HCT116 (cell line): ENCODE measurements at regions not wholly inside any gene's neighbourhood (a gene's known extent, or its start where the extent isn't known, plus 50 kb on each side); places are given as distances from the start of the nearest gene placed in this dataset.

Experiments used
- ATAC-seq: fragments of 200-7000 bp; cut with Tn5 transposase; 2 replicates; pipeline ENCODE4 v1.9.1; 2020; ENCODE audit warnings: mild to moderate bottlenecking, moderate library complexity
- BruUV-seq: library from RNA; stranded (reverse); fragments of 400-500 nt; replicated peaks from 2 replicates; lab custom pipeline; 2021; lab: Mats Ljungman, UMichigan
- CTCF ChIA-PET: fragments of 300-600 bp; sonication (Branson Sonifier 250); formaldehyde crosslinking; loops from one replicate; lab custom pipeline; 2021; ENCODE audit warnings: antibody characterized with exemption; lab: Charles Lee
- POLR2A ChIA-PET: fragments of 300-600, 350-600 bp; sonication (Branson Sonifier 250); formaldehyde crosslinking; loops from one replicate; lab custom pipeline; 2021; ENCODE audit warnings: antibody characterized with exemption; lab: Charles Lee
- RAD21 ChIA-PET, 2 experiments: fragments of 300-600 bp; sonication (Branson Sonifier 250); formaldehyde crosslinking; loops; one replicate each; lab custom pipeline; 2023; ENCODE audit warnings: low total read pairs in 2 of 2; ENCODE audit not compliant: uncharacterized antibody in 2 of 2, unreplicated experiment in 2 of 2, low non-redundant PET in 1 of 2; lab: Charles Lee
- DNase-seq: peaks from one replicate; pipeline ENCODE4 v3.0.0-alpha.2; 2010; ENCODE audit warnings: low read depth, low spot score
- H2AFZ ChIP-seq: fragments of 200-600 bp; shearing (Covaris generic), sonication (generic); 2 replicates; pipeline ENCODE4 v1.6.1; 2017; ENCODE audit warnings: low read depth, mixed run types, mixed read lengths, antibody characterized with exemption, low read length; ENCODE audit not compliant: poor library complexity, severe bottlenecking
- H3K27ac ChIP-seq: 2 replicates; pipeline ENCODE4 v1.5.1; 2012; ENCODE audit warnings: low read depth, low read length
- H3K27me3 ChIP-seq: fragments of 200-600 bp; sonication (generic); 2 replicates; pipeline ENCODE4 v1.6.1; 2016; ENCODE audit warnings: mixed run types, low read length, mixed read lengths; ENCODE audit not compliant: insufficient read depth
- H3K36me3 ChIP-seq, 2 experiments: fragments of 200-500 bp in 1 of 2; fragments of 200-600 bp in 1 of 2; sonication (Bioruptor generic) in 1 of 2; sonication (generic) in 1 of 2; 2 replicates each; pipeline versions ENCODE4 v1.5.1 to v1.6.1; 2014 to 2016; ENCODE audit warnings: low read length in 2 of 2, inconsistent platforms in 1 of 2, mixed read lengths in 1 of 2, mixed run types in 1 of 2; ENCODE audit not compliant: insufficient read depth in 2 of 2, control insufficient read depth in 1 of 2
- H3K4me1 ChIP-seq, 2 experiments: fragments of 200-600 bp in 1 of 2; sonication (generic) in 1 of 2; 2 replicates each; pipeline versions ENCODE4 v1.5.1 to v1.6.1; 2012 to 2017; ENCODE audit warnings: low read length in 2 of 2, inconsistent platforms in 1 of 2, mild to moderate bottlenecking in 1 of 2, mixed read lengths in 1 of 2, mixed run types in 1 of 2, moderate library complexity in 1 of 2; ENCODE audit not compliant: insufficient read depth in 2 of 2, control insufficient read depth in 1 of 2
- H3K4me2 ChIP-seq: fragments of 200-600 bp; sonication (generic); 2 replicates; pipeline ENCODE4 v1.6.1; 2017; ENCODE audit warnings: mixed run types, low read length, mixed read lengths
- H3K4me3 ChIP-seq, 2 experiments: fragments of 200-600 bp in 1 of 2; sonication (generic) in 1 of 2; replicated peaks in 1 of 2; 2 replicates each; pipeline ENCODE4 v1.5.1; 2011 to 2016; ENCODE audit warnings: low read length in 2 of 2, control low read depth in 1 of 2, low read depth in 1 of 2, mild to moderate bottlenecking in 1 of 2, mixed read lengths in 1 of 2, mixed run types in 1 of 2
- H3K79me2 ChIP-seq: fragments of 200-600 bp; sonication (generic); 2 replicates; pipeline ENCODE4 v1.6.1; 2017; ENCODE audit warnings: mild to moderate bottlenecking, mixed run types, low read length, moderate library complexity, mixed read lengths; ENCODE audit not compliant: insufficient read depth
- H3K9ac ChIP-seq: fragments of 200-600 bp; sonication (generic); 2 replicates; pipeline ENCODE4 v1.6.1; 2016; ENCODE audit warnings: low read length, mixed read lengths
- H3K9me2 ChIP-seq: fragments of 200-600 bp; sonication (generic), shearing (Covaris generic); 2 replicates; pipeline ENCODE4 v1.6.1; 2017; ENCODE audit warnings: mixed run types, mild to moderate bottlenecking, moderate library complexity; ENCODE audit not compliant: insufficient read depth
- H3K9me3 ChIP-seq, 2 experiments: fragments of 200-500 bp in 1 of 2; fragments of 200-600 bp in 1 of 2; sonication (Bioruptor generic) in 1 of 2; sonication (generic) in 1 of 2; 2 replicates each; pipeline ENCODE4 v1.6.1; 2014 to 2017; ENCODE audit warnings: low read length in 2 of 2, mixed read lengths in 2 of 2, inconsistent platforms in 1 of 2, low read depth in 1 of 2, mild to moderate bottlenecking in 1 of 2, mixed run types in 1 of 2, moderate library complexity in 1 of 2; ENCODE audit not compliant: control insufficient read depth in 1 of 2, insufficient read depth in 1 of 2
- H4K20me1 ChIP-seq: fragments of 200-600 bp; sonication (generic), shearing (Covaris generic); 2 replicates; pipeline ENCODE4 v1.6.1; 2017; ENCODE audit warnings: mixed run types, mild to moderate bottlenecking, moderate library complexity; ENCODE audit not compliant: insufficient read depth
- EZH2phosphoT487 ChIP-seq: fragments of 200-600 bp; IDR thresholded peaks from 2 replicates; pipeline ENCODE4 v1.6.1; 2018; ENCODE audit warnings: antibody characterized with exemption, borderline replicate concordance
- JUND ChIP-seq: IDR thresholded peaks from 2 replicates; pipeline ENCODE4 v1.6.1; 2012
- MAX ChIP-seq: IDR thresholded peaks from 2 replicates; pipeline ENCODE4 v1.6.1; 2012
- RAD21 ChIP-seq: IDR thresholded peaks from 2 replicates; pipeline ENCODE4 v1.6.1; 2012; ENCODE audit warnings: low read depth, mild to moderate bottlenecking
- REST ChIP-seq: IDR thresholded peaks from 2 replicates; pipeline ENCODE4 v1.6.1; 2012; ENCODE audit warnings: low read depth
- SIN3A ChIP-seq: IDR thresholded peaks from 2 replicates; pipeline ENCODE4 v1.6.1; 2012; ENCODE audit warnings: low read depth
- SP1 ChIP-seq: IDR thresholded peaks from 2 replicates; pipeline ENCODE4 v1.6.1; 2012; ENCODE audit warnings: low read depth
- SRF ChIP-seq: IDR thresholded peaks from 2 replicates; pipeline ENCODE4 v1.6.1; 2012; ENCODE audit warnings: low read depth
- ZFX ChIP-seq: fragments of 450-650 bp; IDR thresholded peaks from 2 replicates; pipeline ENCODE4 v1.6.1; 2017
- intact Hi-C: fragments of 100-400 bp; cut with micrococcal nuclease; formaldehyde crosslinking; loops from 2 replicates; pipeline ENCODE4 v1.10.0; 2022

- Histone ChIP-seq H3K79me2 (no peaks in the 10 kb centered on the region), H3K4me3 (no peak overlapping the region), H3K9me3 (no peaks in the 10 kb centered on the region), H3K9ac (no peak overlapping the region), H3K4me2 (no peak overlapping the region), H3K27ac (no peak overlapping the region), H4K20me1 (no peaks in the 10 kb centered on the region), H3K27me3 (no peaks in the 10 kb centered on the region), H3K4me1 (no peaks in the 10 kb centered on the region), H3K9me2 (no peaks in the 10 kb centered on the region), H3K36me3 (no peaks in the 10 kb centered on the region), H2AFZ (no peak overlapping the region)
- ATAC-seq = no peak
- no TSS peak for BruUV-seq
- POLR2A ChIA-PET = no interaction called here
- CTCF ChIA-PET = no interaction called here
- intact Hi-C loops = no loop called here
- no peak for DNase-seq
- TF ChIP-seq SRF (no peak), ZFX (no peak)
- RAD21 ChIA-PET = no interaction called here
Measured at GRCh38 chrX:94752434-94753169, 1078.6 kb downstream of the FAM133A start.

- intact Hi-C loops = no loop called here
- POLR2A ChIA-PET = no interaction called here
Measured at GRCh38 chrX:94758130-94758529, 1084.1 kb downstream of the FAM133A start.

More at GRCh38 chrX:94758130-94758529, 1084.1 kb downstream of the FAM133A start:
- no peak overlapping the region for H3K4me3 ChIP-seq
- DNase-seq (no peak), ATAC-seq (no peak)
- H3K4me2 ChIP-seq = no peak overlapping the region
- H3K27me3 ChIP-seq = no peaks in the 10 kb centered on the region
- no peaks in the 10 kb centered on the region for H3K36me3 ChIP-seq
- H3K4me1 ChIP-seq = no peaks in the 10 kb centered on the region
- H3K9me3 ChIP-seq = no peaks in the 10 kb centered on the region
- H3K9ac ChIP-seq = no peak overlapping the region
- no peak for TF ChIP-seq SIN3A
- no peak for TF ChIP-seq MAX
- no peak for TF ChIP-seq SP1
- TF ChIP-seq REST = no peak
- no peak for TF ChIP-seq RAD21
- no peak for TF ChIP-seq JUND
- no peak for TF ChIP-seq EZH2phosphoT487
- no peaks in the 10 kb centered on the region for H4K20me1 ChIP-seq
- no peaks in the 10 kb centered on the region for H3K9me2 ChIP-seq
- no peak overlapping the region for H3K27ac ChIP-seq
- ChIA-PET CTCF (no interaction called here), RAD21 (no interaction called here)
- H3K79me2 ChIP-seq = no peaks in the 10 kb centered on the region
- H2AFZ ChIP-seq = no peak overlapping the region
- BruUV-seq = no TSS peak
